SKM-1 treated with dmso at 0.1 percent for 144 hours (cell line): ENCODE measurements at regions not wholly inside any gene's neighbourhood (a gene's known extent, or its start where the extent isn't known, plus 50 kb on each side); places are given as distances from the start of the nearest gene placed in this dataset.

Experiments
- DNase-seq: peaks from one replicate; lab custom pipeline; 2025; ENCODE audit not compliant: unreplicated experiment; lab: John Stamatoyannopoulos, UW

- DNase-seq = no peak
Observed at GRCh38 chr9:82538634-82539033, 524.3 kb downstream of the RASEF start.

- DNase-seq = no peak
Observed at GRCh38 chr9:82539146-82539545, 523.8 kb downstream of the RASEF start.

- DNase-seq = no peak
Observed at GRCh38 chr9:82539856-82540579, 522.9 kb downstream of the RASEF start.

GRCh38 chr9:82543726-82544125 lies 519.2 kb downstream of the RASEF start:
- no peak for DNase-seq

GRCh38 chr9:82546136-82546535 lies 516.8 kb downstream of the RASEF start:
- no peak for DNase-seq

- no peak for DNase-seq
Observed at GRCh38 chr9:82547995-82548394, 514.9 kb downstream of the RASEF start.

GRCh38 chr9:82549174-82549821 lies 513.6 kb downstream of the RASEF start:
- no peak for DNase-seq

GRCh38 chr9:82552784-82553183 lies 510.2 kb downstream of the RASEF start:
- DNase-seq = no peak

GRCh38 chr9:82553654-82554366 lies 509.1 kb downstream of the RASEF start:
- no peak for DNase-seq

GRCh38 chr9:82554381-82554780 lies 508.6 kb downstream of the RASEF start:
- DNase-seq = no peak

GRCh38 chr9:82555031-82555430 lies 507.9 kb downstream of the RASEF start:
- no peak for DNase-seq

GRCh38 chr9:82555431-82556051 lies 507.4 kb downstream of the RASEF start:
- DNase-seq = no peak

- no peak for DNase-seq
Observed at GRCh38 chr9:82558346-82558745, 504.6 kb downstream of the RASEF start.

- DNase-seq = no peak
Observed at GRCh38 chr9:82558855-82559630, 503.9 kb downstream of the RASEF start.

GRCh38 chr9:82560036-82560435 lies 502.9 kb downstream of the RASEF start:
- no peak for DNase-seq

- DNase-seq = no peak
Observed at GRCh38 chr9:82560457-82560904, 502.5 kb downstream of the RASEF start.

- no peak for DNase-seq
Observed at GRCh38 chr9:82563094-82563493, 499.8 kb downstream of the RASEF start.

GRCh38 chr9:82563841-82564240 lies 499.1 kb downstream of the RASEF start:
- DNase-seq = no peak

GRCh38 chr9:82565188-82565969 lies 497.6 kb downstream of the RASEF start:
- DNase-seq = no peak

- no peak for DNase-seq
Observed at GRCh38 chr9:82567953-82568352, 495.0 kb downstream of the RASEF start.
